Stimulated activated CD4-positive, alpha-beta T cell treated with anti-CD3 and anti-CD28 coated beads, Interleukin-15, amount 100 ng/mL, for 24 hours (primary cell): ENCODE measurements at regions not wholly inside any gene's neighbourhood (a gene's known extent, or its start where the extent isn't known, plus 50 kb on each side); places are given as distances from the start of the nearest gene placed in this dataset.
"Not testable (repeated sequence)": the region's sequence is repeated elsewhere in the genome, so short reads cannot be mapped to it uniquely, and the experiment has no call there.

Experiments used
- DNase-seq: peaks from one replicate; pipeline ENCODE4 v3.0.0-alpha.2; 2020

GRCh38 chr2:8555543-8555942 lies 126.3 kb upstream of the ID2 start:
- DNase-seq = no peak

- no peak for DNase-seq
Observed at GRCh38 chr2:8558096-8558495, 123.8 kb upstream of the ID2 start.

GRCh38 chr2:8558956-8559355 lies 122.9 kb upstream of the ID2 start:
- no peak for DNase-seq

GRCh38 chr2:8559805-8560204 lies 122.1 kb upstream of the ID2 start:
- DNase-seq = no peak

- not testable (repeated sequence) for DNase-seq
Observed at GRCh38 chr2:8561692-8562091, 120.2 kb upstream of the ID2 start.

GRCh38 chr2:8563814-8564474 lies 117.9 kb upstream of the ID2 start:
- DNase-seq = no peak

- DNase-seq = no peak
Observed at GRCh38 chr2:8564475-8564874, 117.4 kb upstream of the ID2 start.

GRCh38 chr2:8565399-8566154 lies 116.3 kb upstream of the ID2 start:
- DNase-seq = no peak

GRCh38 chr2:8566155-8566670 lies 115.6 kb upstream of the ID2 start:
- no peak for DNase-seq

- DNase-seq = no peak
Observed at GRCh38 chr2:8566774-8567468, 114.9 kb upstream of the ID2 start.

GRCh38 chr2:8567469-8568260 lies 114.2 kb upstream of the ID2 start:
- DNase-seq = no peak

GRCh38 chr2:8568543-8569302 lies 113.1 kb upstream of the ID2 start:
- DNase-seq = no peak

GRCh38 chr2:8569332-8569930 lies 112.4 kb upstream of the ID2 start:
- DNase-seq = no peak

GRCh38 chr2:8570637-8571036 lies 111.2 kb upstream of the ID2 start:
- no peak for DNase-seq

GRCh38 chr2:8571301-8571791 lies 110.5 kb upstream of the ID2 start:
- DNase-seq = no peak

- no peak for DNase-seq
Observed at GRCh38 chr2:8571792-8572499, 109.9 kb upstream of the ID2 start.

- DNase-seq = no peak
Observed at GRCh38 chr2:8572712-8573233, 109.1 kb upstream of the ID2 start.

GRCh38 chr2:8573234-8573941 lies 108.5 kb upstream of the ID2 start:
- DNase-seq = no peak

- DNase-seq = no peak
Observed at GRCh38 chr2:8573942-8574195, 108.0 kb upstream of the ID2 start.
